ENCODE measurements at regions not wholly inside any gene's neighbourhood (a gene's known extent, or its start where the extent isn't known, plus 50 kb on each side); places are given as distances from the start of the nearest gene placed in this dataset.

- Histone ChIP-seq H3K27ac (ENCODE audit: low read depth, low read length) (no peak overlapping the region), H3K9me3 (ENCODE audit: control insufficient read depth, insufficient read depth, low read length) (peaks cover 45% of the 10 kb centered on the region), H3K27me3 (ENCODE audit: control insufficient read depth, insufficient read depth, low read length) (no peaks in the 10 kb centered on the region), H3K4me3 (ENCODE audit: low read depth, low read length) (no peak overlapping the region)
- ChIA-PET CTCF (no interaction called here), POLR2A (no interaction called here)
- DNase-seq (ENCODE audit: low read depth, low spot score), result no peak
- TF ChIP-seq CTCF (IDR thresholded peaks at IDR 0.05; ENCODE audit: low read depth, low read length), result no peak
Measured at GRCh38 chr15:93319121-93319814, 230.3 kb upstream of the RGMA start.

- CTCF ChIA-PET, result no interaction called here
- Histone ChIP-seq H3K4me3 (ENCODE audit: low read depth, low read length) (no peak overlapping the region), H3K9me3 (ENCODE audit: control insufficient read depth, insufficient read depth, low read length) (peaks cover 45% of the 10 kb centered on the region), H3K27me3 (ENCODE audit: control insufficient read depth, insufficient read depth, low read length) (no peaks in the 10 kb centered on the region), H3K27ac (ENCODE audit: low read depth, low read length) (no peak overlapping the region)
- TF ChIP-seq CTCF (IDR thresholded peaks at IDR 0.05; ENCODE audit: low read depth, low read length), result no peak
- DNase-seq (ENCODE audit: low read depth, low spot score), result no peak
- POLR2A ChIA-PET, result no interaction called here
Measured at GRCh38 chr15:93317772-93318171, 228.8 kb upstream of the RGMA start.

GRCh38 chr15:93314245-93314644 is 225.2 kb upstream of the RGMA start:
- POLR2A ChIA-PET, result no interaction called here
- Histone ChIP-seq H3K4me3 (ENCODE audit: low read depth, low read length) (no peak overlapping the region), H3K9me3 (ENCODE audit: control insufficient read depth, insufficient read depth, low read length) (peaks cover 44% of the 10 kb centered on the region), H3K27ac (ENCODE audit: low read depth, low read length) (no peak overlapping the region), H3K27me3 (ENCODE audit: control insufficient read depth, insufficient read depth, low read length) (no peaks in the 10 kb centered on the region)
- CTCF ChIA-PET, result no interaction called here
- no peak for TF ChIP-seq CTCF (IDR thresholded peaks at IDR 0.05; ENCODE audit: low read depth, low read length)
- DNase-seq (ENCODE audit: low read depth, low spot score), result no peak

- Histone ChIP-seq H3K4me3 (ENCODE audit: low read depth, low read length) (no peak overlapping the region), H3K9me3 (ENCODE audit: control insufficient read depth, insufficient read depth, low read length) (peaks cover 48% of the 10 kb centered on the region), H3K27me3 (ENCODE audit: control insufficient read depth, insufficient read depth, low read length) (no peaks in the 10 kb centered on the region), H3K27ac (ENCODE audit: low read depth, low read length) (no peak overlapping the region)
- TF ChIP-seq CTCF (IDR thresholded peaks at IDR 0.05; ENCODE audit: low read depth, low read length), result no peak
- DNase-seq (ENCODE audit: low read depth, low spot score), result no peak
- POLR2A ChIA-PET, result no interaction called here
- CTCF ChIA-PET, result no interaction called here
Measured at GRCh38 chr15:93312891-93313486, 224.0 kb upstream of the RGMA start.

GRCh38 chr15:93311620-93312019 is 222.6 kb upstream of the RGMA start:
- no peak overlapping the region for H3K27ac ChIP-seq (ENCODE audit: low read depth, low read length)
- peaks cover 50% of the 10 kb centered on the region for H3K9me3 ChIP-seq (ENCODE audit: control insufficient read depth, insufficient read depth, low read length)
- ChIA-PET POLR2A (no interaction called here), CTCF (no interaction called here)
- H3K4me3 ChIP-seq (ENCODE audit: low read depth, low read length), result no peak overlapping the region
- DNase-seq (ENCODE audit: low read depth, low spot score), result no peak
- no peak for TF ChIP-seq CTCF (IDR thresholded peaks at IDR 0.05; ENCODE audit: low read depth, low read length)
- no peaks in the 10 kb centered on the region for H3K27me3 ChIP-seq (ENCODE audit: control insufficient read depth, insufficient read depth, low read length)

Measured in AG04450 (cell line).